ENCODE measurements at regions not wholly inside any gene's neighbourhood (a gene's known extent, or its start where the extent isn't known, plus 50 kb on each side); places are given as distances from the start of the nearest gene placed in this dataset.

GRCh38 chr3:25291481-25291905 lies 136.6 kb upstream of the RARB start:
- Histone ChIP-seq H3K9me3 (ENCODE audit: control insufficient read depth, low read depth, low read length) (no peaks in the 10 kb centered on the region), H4K20me1 (ENCODE audit: control insufficient read depth, extremely low read depth, insufficient read depth, low read length) (no peaks in the 10 kb centered on the region), H3K9ac (ENCODE audit: control insufficient read depth, extremely low read depth, insufficient read depth, low read length) (no peak overlapping the region), H3K4me3 (ENCODE audit: control insufficient read depth in 2 of 3, extremely low read depth in 1 of 3, insufficient read depth in 2 of 3, low read depth in 1 of 3, low read length in 3 of 3) (no peak overlapping the region), H3K27me3 (ENCODE audit: control insufficient read depth, extremely low read depth, insufficient read depth, low read length) (no peaks in the 10 kb centered on the region), H3K36me3 (ENCODE audit: control insufficient read depth in 2 of 2, extremely low read depth in 1 of 2, insufficient read depth in 2 of 2, low read length in 2 of 2) (no peaks in the 10 kb centered on the region), H3K4me2 (ENCODE audit: control insufficient read depth, extremely low read depth, insufficient read depth, low read depth, low read length) (no peak overlapping the region), H3K27ac (ENCODE audit: control insufficient read depth, insufficient read depth, low read length) (no peak overlapping the region), H3K4me1 (ENCODE audit: control insufficient read depth, extremely low read depth, insufficient read depth, low read length) (peaks cover 14% of the 10 kb centered on the region), H3K79me2 (ENCODE audit: control insufficient read depth, insufficient read depth, low read length) (no peaks in the 10 kb centered on the region), H3K9me1 (ENCODE audit: control insufficient read depth, extremely low read depth, insufficient read depth, low read length) (no peaks in the 10 kb centered on the region), H2AFZ (ENCODE audit: control insufficient read depth, low read length) (no peak overlapping the region)
- no peak for FAIRE-seq
- dilution Hi-C loops (cut with MboI; ENCODE audit: extremely low pct_ligation_motif_present, low sequenced_read_pairs), result no loop called here
- DNase-seq (ENCODE audit: low read depth, low spot score), result no peak
- TF ChIP-seq EZH2 (IDR thresholded peaks at IDR 0.05; ENCODE audit: low read length) (no peak), CTCF (optimal IDR thresholded peaks at IDR 0.05 in 1 of 3, IDR thresholded peaks at IDR 0.05 in 1 of 3, conservative IDR thresholded peaks at IDR 0.05 in 1 of 3; ENCODE audit: extremely low read depth in 1 of 3, insufficient read depth in 2 of 3, low read length in 3 of 3) (no peak)

- no peak for DNase-seq (ENCODE audit: low read depth, low spot score)
- no peak overlapping the region for H2AFZ ChIP-seq (ENCODE audit: control insufficient read depth, low read length)
- dilution Hi-C loops (cut with MboI; ENCODE audit: extremely low pct_ligation_motif_present, low sequenced_read_pairs), result no loop called here
- no peaks in the 10 kb centered on the region for H3K27me3 ChIP-seq (ENCODE audit: control insufficient read depth, extremely low read depth, insufficient read depth, low read length)
- no peak for TF ChIP-seq EZH2 (IDR thresholded peaks at IDR 0.05; ENCODE audit: low read length)
- no peak for TF ChIP-seq CTCF (optimal IDR thresholded peaks at IDR 0.05 in 1 of 3, IDR thresholded peaks at IDR 0.05 in 1 of 3, conservative IDR thresholded peaks at IDR 0.05 in 1 of 3; ENCODE audit: extremely low read depth in 1 of 3, insufficient read depth in 2 of 3, low read length in 3 of 3)
- no peak overlapping the region for H3K4me2 ChIP-seq (ENCODE audit: control insufficient read depth, extremely low read depth, insufficient read depth, low read depth, low read length)
- no peaks in the 10 kb centered on the region for H4K20me1 ChIP-seq (ENCODE audit: control insufficient read depth, extremely low read depth, insufficient read depth, low read length)
- H3K9ac ChIP-seq (ENCODE audit: control insufficient read depth, extremely low read depth, insufficient read depth, low read length), result no peak overlapping the region
- no peaks in the 10 kb centered on the region for H3K36me3 ChIP-seq (ENCODE audit: control insufficient read depth in 2 of 2, extremely low read depth in 1 of 2, insufficient read depth in 2 of 2, low read length in 2 of 2)
- H3K4me1 ChIP-seq (ENCODE audit: control insufficient read depth, extremely low read depth, insufficient read depth, low read length), result peaks cover 14% of the 10 kb centered on the region
- no peak overlapping the region for H3K27ac ChIP-seq (ENCODE audit: control insufficient read depth, insufficient read depth, low read length)
- H3K9me1 ChIP-seq (ENCODE audit: control insufficient read depth, extremely low read depth, insufficient read depth, low read length), result no peaks in the 10 kb centered on the region
- no peaks in the 10 kb centered on the region for H3K9me3 ChIP-seq (ENCODE audit: control insufficient read depth, low read depth, low read length)
- H3K79me2 ChIP-seq (ENCODE audit: control insufficient read depth, insufficient read depth, low read length), result no peaks in the 10 kb centered on the region
- no peak for FAIRE-seq
- H3K4me3 ChIP-seq (ENCODE audit: control insufficient read depth in 2 of 3, extremely low read depth in 1 of 3, insufficient read depth in 2 of 3, low read depth in 1 of 3, low read length in 3 of 3), result no peak overlapping the region
Observed at GRCh38 chr3:25292036-25292435, 136.0 kb upstream of the RARB start.
